ENCODE measurements at regions not wholly inside any gene's neighbourhood (a gene's known extent, or its start where the extent isn't known, plus 50 kb on each side); places are given as distances from the start of the nearest gene placed in this dataset.
A peak's percentile ranks its signal among the peaks of the same experiment; 100 is the strongest.

- DNase-seq: peak in 1 of 2 donors; percentile 14
- ATAC-seq: no peak
- intact Hi-C loops (cut with DNase I, micrococcal nuclease): no loop called here
Observed at GRCh38 chr20:63064745-63065711, 58.3 kb upstream of the BHLHE23 start.

GRCh38 chr20:63064310-63064709 is 57.5 kb upstream of the BHLHE23 start:
- intact Hi-C loops (cut with DNase I, micrococcal nuclease): no loop called here
- DNase-seq (peak in 1 of 2 donors; percentile 25), ATAC-seq (peak; percentile 42)

DNA sequence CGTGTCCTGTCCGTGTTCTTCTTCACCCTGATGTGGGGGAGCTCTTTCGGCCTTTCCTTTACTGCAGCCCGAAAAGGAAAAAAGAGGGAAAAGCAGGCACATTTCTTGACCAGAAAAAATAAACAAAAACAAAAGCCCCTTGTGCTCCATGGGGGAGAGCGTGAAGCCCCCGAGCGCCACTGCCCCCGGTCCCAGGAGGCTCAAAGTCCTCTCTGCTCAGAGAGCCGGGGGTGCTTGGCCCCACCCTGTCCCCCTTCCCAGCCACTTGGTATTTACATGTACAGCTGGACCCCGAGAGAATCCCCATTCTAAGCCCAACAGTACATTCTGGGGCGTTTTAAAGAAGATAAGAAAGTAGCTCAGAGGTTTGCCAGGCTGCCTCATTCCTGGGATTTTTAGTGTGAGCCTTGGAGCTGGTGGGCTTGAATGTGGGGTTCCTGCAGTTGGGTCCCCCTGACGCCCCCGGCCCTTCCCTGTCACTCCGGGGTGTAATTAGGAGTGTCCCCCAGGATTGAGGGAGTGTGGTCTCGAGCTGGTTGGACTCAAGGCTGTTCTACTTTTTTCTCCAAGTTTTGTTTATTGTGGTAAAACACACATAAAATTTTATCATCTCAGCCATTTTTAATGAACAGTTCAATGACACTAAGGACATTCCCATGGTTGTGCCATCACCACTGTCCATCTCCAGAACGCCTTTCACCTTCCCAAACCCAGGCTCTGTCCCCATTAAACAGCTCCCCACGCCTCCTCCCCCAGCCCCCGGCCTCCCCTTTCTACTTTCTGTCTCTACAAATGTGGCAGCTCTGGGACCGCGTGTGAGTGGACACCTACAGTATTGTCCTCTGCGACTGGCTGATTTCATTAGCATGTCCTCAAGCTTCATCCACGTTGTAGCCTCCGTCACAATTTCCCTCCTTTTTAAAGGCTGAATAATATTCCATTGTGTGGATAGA is 55.7 kb upstream of the BHLHE23 start:
- no peak for DNase-seq
- intact Hi-C loops (cut with DNase I, micrococcal nuclease): no loop called here
- no peak for ATAC-seq

DNA sequence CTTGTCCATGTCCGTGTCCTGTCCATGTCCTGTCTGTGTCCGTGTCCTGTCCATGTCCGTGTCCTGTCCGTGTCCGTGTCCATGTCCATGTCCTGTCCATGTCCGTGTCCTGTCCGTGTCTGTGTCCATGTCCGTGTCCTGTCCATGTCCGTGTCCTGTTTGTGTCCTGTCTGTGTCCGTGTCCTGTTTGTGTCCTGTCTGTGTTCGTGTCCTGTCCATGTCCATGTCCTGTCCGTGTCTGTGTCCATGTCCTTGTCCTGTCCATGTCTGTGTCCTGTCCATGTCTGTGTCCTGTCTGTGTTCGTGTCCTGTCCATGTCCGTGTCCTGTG is 55.0 kb upstream of the BHLHE23 start:
- intact Hi-C loops (cut with DNase I, micrococcal nuclease): no loop called here
- ATAC-seq: no peak
- no peak for DNase-seq

DNA sequence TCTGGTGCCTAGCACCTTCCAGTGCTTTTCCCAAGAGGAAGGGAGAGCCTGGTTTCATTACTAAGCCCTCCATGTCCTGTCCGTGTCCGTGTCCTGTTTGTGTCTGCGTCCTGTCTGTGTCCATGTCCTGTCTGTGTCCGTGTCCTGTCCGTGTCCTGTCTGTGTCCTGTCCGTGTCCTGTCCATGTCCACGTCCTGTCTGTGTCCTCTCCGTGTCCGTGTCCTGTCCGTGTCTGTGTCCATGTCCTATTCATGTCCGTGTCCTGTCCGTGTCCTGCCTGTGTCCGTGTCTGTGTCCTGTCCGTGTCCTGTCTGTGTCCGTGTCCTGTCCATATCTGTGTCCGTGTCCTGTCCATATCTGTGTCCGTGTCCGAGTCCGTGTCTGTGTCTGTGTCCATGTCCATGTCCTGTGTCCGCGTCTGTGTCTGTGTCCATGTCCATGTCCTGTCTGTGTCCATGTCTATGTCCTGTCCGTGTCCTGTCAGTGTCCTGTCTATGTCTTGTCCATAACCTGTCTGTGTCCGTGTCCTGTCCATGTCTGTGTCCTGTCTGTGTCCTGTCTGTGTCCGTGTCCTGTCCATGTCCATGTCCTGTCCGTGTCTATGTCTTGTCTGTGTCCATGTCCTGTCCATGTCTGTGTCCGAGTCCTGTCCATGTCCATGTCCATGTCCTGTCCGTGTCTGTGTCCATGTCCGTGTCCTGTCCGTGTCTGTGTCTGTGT is 54.4 kb upstream of the BHLHE23 start:
- intact Hi-C loops (cut with DNase I, micrococcal nuclease): no loop called here
- no peak for DNase-seq
- ATAC-seq: no peak

DNA sequence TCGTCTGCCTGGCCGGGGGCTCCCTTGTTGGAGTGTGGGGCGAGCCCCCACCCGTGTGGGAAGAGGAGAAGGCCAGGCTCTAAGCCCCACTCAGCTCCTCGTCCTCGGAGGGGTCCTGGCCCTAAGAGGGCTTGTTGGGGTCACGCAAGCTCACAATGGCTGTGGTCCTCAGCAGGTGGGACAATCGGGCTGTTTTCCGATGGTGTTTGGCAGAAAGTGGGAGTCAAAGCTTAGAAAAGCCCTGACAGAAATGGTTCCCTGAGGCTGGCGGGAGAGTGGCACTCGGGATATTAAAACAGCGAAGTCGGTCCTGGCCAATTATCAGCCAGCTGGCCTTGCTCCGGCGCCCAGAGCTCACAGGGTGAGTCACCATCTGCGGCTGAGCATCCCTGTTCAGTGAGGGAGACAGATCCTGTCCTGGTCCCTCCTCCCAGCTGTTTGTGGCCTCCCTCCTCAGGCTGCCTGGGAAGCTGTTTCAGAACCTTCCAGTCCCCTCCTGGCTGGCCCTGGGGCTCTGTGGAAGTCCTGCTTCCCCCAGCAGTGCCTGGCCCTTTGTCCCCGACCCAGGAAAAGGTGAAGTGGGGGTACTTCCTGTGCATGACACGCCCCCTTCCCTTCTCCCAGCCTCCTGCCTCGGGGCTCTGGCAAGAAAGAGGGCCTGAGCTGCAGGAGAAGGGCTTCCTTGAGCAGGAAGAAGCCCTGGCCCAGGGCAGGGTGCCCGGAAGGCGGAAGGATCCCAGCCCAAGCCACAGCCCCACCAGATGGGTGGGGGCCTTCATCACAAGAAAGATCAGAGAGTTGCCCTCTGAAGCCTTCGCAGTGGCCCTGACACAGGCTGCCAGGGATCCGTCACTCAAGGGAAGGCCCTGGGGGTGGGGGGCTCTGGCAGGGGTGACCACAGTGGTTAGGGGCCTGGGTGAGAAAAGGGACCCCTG is 53.6 kb upstream of the BHLHE23 start:
- intact Hi-C loops (cut with DNase I, micrococcal nuclease): no loop called here
- ATAC-seq (no peak), DNase-seq (no peak)

GRCh38 chr20:63059684-63060056 is 52.9 kb upstream of the BHLHE23 start:
- ATAC-seq (no peak), DNase-seq (no peak)
- intact Hi-C loops (cut with DNase I, micrococcal nuclease): loop anchor here (10.0 kb wide), 2 partner anchors 125 to 175 kb away; partner anchors contain the start of gene BIRC7 (in 1 of the 2)

DNA sequence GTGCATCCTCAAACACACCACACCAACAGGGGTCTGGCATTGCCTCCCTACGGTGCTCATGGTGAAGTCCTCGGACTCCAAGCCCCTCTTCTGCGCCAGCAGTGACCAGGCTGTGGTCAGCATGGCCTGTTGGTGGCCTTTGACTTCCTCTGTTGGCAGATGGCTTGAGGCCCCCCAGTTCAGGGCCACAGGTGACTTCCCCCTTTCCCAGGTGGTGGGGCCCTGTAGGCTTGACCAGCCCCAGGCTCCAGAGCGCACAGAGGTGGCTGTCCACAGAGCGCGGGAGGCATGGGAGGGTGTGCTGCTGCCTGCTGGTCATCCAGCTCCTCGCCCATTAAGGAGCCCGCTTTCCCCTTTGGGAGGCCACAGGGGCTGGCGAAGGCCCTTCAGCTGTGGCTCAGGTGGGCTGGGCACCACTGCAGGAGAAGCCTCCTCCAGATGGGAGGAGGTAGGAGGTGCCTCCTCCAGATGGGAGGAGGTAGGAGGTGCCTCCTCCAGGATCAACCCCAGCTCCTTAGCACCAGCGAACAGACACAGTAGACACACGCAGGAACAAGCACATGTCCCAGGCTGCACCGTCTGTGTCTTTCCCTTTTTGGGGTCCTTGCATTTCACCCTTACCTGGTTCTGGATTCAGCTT is 52.1 kb upstream of the BHLHE23 start:
- intact Hi-C loops (cut with DNase I, micrococcal nuclease): loop anchor here (10.0 kb wide), 2 partner anchors 126 to 176 kb away; partner anchors contain the start of gene BIRC7 (in 1 of the 2)
- DNase-seq (no peak), ATAC-seq (no peak)

DNA sequence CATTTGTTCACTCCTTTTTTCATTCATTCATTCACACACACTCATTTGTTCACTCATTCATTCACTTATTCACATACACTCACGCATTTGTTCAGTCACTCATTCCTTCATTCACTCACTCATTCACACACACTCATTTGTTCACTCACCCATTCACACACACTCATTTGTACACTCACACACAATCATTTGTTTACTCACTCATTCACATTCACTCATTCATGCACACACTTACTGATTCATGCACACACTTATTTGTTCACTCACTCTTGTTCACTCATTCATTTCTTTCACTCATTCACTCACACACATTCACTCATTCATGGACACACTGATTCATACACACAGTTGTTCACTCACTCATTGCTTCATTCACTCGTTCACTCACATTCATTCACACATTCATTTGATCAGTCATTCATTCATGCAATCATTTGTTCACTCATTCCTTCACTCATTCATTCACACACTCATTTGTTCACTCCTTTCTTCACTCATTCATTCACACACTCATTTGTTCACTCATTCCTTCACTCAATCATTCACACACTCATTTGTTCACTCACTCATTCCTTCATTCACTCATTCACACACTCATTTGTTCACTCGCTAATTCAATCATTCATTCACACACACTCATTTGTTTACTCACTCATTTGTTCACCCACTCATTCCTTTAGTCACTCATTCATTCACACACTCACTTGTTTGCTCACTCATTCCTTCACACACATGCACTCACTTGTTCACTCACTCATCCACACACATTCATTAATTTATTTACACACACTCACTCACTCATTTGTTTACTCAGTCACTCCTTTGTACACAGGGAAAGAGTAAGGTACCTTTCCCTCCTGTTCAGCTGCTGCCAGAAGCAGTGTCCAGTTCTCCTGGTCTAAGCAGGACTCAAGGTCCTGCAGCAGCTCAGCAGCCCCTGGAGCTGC is 50.7 kb upstream of the BHLHE23 start:
- ATAC-seq (peak; percentile 9), DNase-seq (no peak)
- intact Hi-C loops (cut with DNase I, micrococcal nuclease): loop anchor here (10.0 kb wide), 2 partner anchors 127 to 177 kb away; partner anchors contain the start of gene BIRC7 (in 1 of the 2)

DNA sequence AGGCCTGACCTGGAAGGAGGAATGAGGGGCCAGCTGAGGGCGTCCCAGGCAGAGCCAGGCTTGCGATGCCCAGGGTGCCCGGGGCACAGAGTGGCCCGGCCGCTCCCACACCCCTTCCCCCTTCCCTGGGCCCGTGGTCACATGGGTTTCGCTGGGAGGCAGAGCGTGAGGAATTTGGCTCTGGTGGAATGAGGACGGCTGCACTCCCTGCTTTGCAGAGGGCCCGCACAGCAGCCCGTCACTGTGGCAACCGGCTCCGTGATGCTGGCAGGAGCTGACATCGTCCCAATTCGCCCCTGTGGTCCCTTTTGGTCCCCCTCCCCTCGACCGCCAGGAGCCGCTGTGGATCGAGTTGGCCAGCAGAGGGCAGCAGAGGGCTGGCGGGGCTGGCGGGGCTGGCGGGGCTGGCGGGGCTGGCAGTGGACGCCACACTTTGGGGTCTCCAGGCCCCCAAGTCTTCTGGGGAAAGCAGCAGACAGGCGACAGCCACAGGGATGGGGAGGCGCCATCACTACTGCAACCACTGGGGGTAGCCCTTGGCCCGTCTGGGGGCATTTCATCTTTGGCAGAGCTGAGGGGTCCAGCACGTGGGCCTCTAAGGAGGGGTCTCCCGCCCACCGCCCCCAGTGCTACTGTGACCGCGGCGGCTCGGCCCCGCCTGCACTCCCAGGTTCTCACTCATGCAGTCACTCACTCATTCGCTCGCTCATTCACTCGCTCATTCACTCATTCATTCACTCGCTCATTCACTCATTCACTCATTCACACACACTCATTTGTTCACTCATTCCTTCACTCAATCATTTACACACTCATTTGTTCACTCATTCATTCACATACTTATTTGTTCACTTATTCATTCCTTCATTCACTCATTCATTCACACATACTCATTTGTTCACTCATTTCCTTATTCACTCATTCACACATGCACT is 49.7 kb upstream of the BHLHE23 start:
- intact Hi-C loops (cut with DNase I, micrococcal nuclease): loop anchor here (10.0 kb wide), 2 partner anchors 128 to 178 kb away; partner anchors contain the start of gene BIRC7 (in 1 of the 2)
- peak; percentile 67 for ATAC-seq
- peak in 1 of 2 donors; percentile 16 for DNase-seq
